CD14-positive monocyte (primary cell): ENCODE measurements at regions not wholly inside any gene's neighbourhood (a gene's known extent, or its start where the extent isn't known, plus 50 kb on each side); places are given as distances from the start of the nearest gene placed in this dataset.

Source experiments
- DNase-seq, 3 donors: peaks; one replicate each; pipeline ENCODE4 v3.0.0-alpha.2; 2011 to 2022
- H2AFZ ChIP-seq: 2 replicates; pipeline ENCODE4 v1.6.0; 2012; ENCODE audit warnings: mild to moderate bottlenecking, low read depth, low read length, inconsistent platforms; ENCODE audit not compliant: insufficient read depth, poor library complexity, severe bottlenecking
- H3K27ac ChIP-seq, 2 donors: 1 replicate in 1 of 2; 2 replicates in 1 of 2; pipeline ENCODE4 v1.5.1; 2012 to 2013; ENCODE audit warnings: low read length in 2 of 2, control low read depth in 1 of 2, inconsistent platforms in 1 of 2, low read depth in 1 of 2, mild to moderate bottlenecking in 1 of 2
- H3K27me3 ChIP-seq, 2 donors: one replicate each; pipeline versions ENCODE4 v1.6.0 to v1.6.1; 2011 to 2013; ENCODE audit warnings: low read length in 2 of 2; ENCODE audit not compliant: control insufficient read depth in 2 of 2, insufficient read depth in 2 of 2
- H3K36me3 ChIP-seq, 2 donors: replicated peaks in 1 of 2; 1 replicate in 1 of 2; 2 replicates in 1 of 2; pipeline versions ENCODE4 v1.5.1 to v1.6.1; 2012 to 2013; ENCODE audit warnings: low read length in 2 of 2, control low read depth in 1 of 2, inconsistent platforms in 1 of 2, mild to moderate bottlenecking in 1 of 2; ENCODE audit not compliant: insufficient read depth in 2 of 2, control insufficient read depth in 1 of 2
- H3K4me1 ChIP-seq, 2 donors: 1 replicate in 1 of 2; 2 replicates in 1 of 2; pipeline versions ENCODE4 v1.5.1 to v1.6.1; 2012 to 2013; ENCODE audit warnings: low read length in 2 of 2, control low read depth in 1 of 2, inconsistent platforms in 1 of 2, mild to moderate bottlenecking in 1 of 2, moderate library complexity in 1 of 2; ENCODE audit not compliant: insufficient read depth in 2 of 2, control insufficient read depth in 1 of 2
- H3K4me2 ChIP-seq: replicated peaks from 2 replicates; pipeline ENCODE3; 2012; ENCODE audit warnings: low read length, moderate library complexity, mild to moderate bottlenecking; ENCODE audit not compliant: poor library complexity, severe bottlenecking; ENCODE audit errors: extremely low read depth
- H3K4me3 ChIP-seq, 3 experiments: fragments of 200-600 bp in 1 of 3; sonication (generic) in 1 of 3; replicated peaks in 1 of 3; 1 replicate in 2 of 3; 2 replicates in 1 of 3; pipeline ENCODE4 v1.5.1; 2011 to 2013; ENCODE audit warnings: low read length in 3 of 3, mild to moderate bottlenecking in 3 of 3, control low read depth in 2 of 3, low read depth in 2 of 3, inconsistent platforms in 1 of 3, moderate library complexity in 1 of 3
- H3K79me2 ChIP-seq: 2 replicates; pipeline ENCODE4 v1.6.0; 2012; ENCODE audit warnings: mild to moderate bottlenecking, control low read depth, inconsistent platforms, low read length, moderate library complexity; ENCODE audit not compliant: insufficient read depth
- H3K9ac ChIP-seq: 2 replicates; pipeline ENCODE4 v1.6.0; 2017; ENCODE audit warnings: low read length, mild to moderate bottlenecking; ENCODE audit not compliant: insufficient read depth, poor library complexity, severe bottlenecking
- H3K9me3 ChIP-seq, 2 donors: replicated peaks in 1 of 2; 1 replicate in 1 of 2; 2 replicates in 1 of 2; pipeline versions ENCODE4 v1.5.1 to v1.6.1; 2012 to 2013; ENCODE audit warnings: low read length in 2 of 2, control low read depth in 1 of 2; ENCODE audit not compliant: control insufficient read depth in 1 of 2, insufficient read depth in 1 of 2
- H4K20me1 ChIP-seq: 2 replicates; pipeline ENCODE4 v1.6.0; 2012; ENCODE audit warnings: mild to moderate bottlenecking, low read length, control low read depth, moderate library complexity; ENCODE audit not compliant: insufficient read depth
- H3K27ac Mint-ChIP-seq, 7 donors: one replicate each; pipeline ENCODE4 v1.8.0; 2020; ENCODE audit warnings: mild to moderate bottlenecking in 7 of 7, mixed read lengths in 7 of 7, moderate library complexity in 6 of 7, inconsistent platforms in 2 of 7
- H3K27me3 Mint-ChIP-seq, 3 donors: one replicate each; pipeline ENCODE4 v1.8.0; 2021 to 2022; ENCODE audit warnings: low read depth in 3 of 3, mild to moderate bottlenecking in 3 of 3, mixed read lengths in 3 of 3, moderate library complexity in 3 of 3, inconsistent platforms in 1 of 3
- H3K36me3 Mint-ChIP-seq, 2 donors: one replicate each; pipeline ENCODE4 v1.8.0; 2020; ENCODE audit warnings: mixed read lengths in 2 of 2, inconsistent platforms in 1 of 2, mild to moderate bottlenecking in 1 of 2
- H3K4me1 Mint-ChIP-seq: one replicate; pipeline ENCODE4 v1.8.0; 2020; ENCODE audit warnings: mild to moderate bottlenecking, mixed read lengths
- H3K4me3 Mint-ChIP-seq, 2 donors: one replicate each; pipeline ENCODE4 v1.8.0; 2020; ENCODE audit warnings: mild to moderate bottlenecking in 2 of 2, mixed read lengths in 2 of 2, moderate library complexity in 1 of 2
- H3K9me3 Mint-ChIP-seq, 7 donors: one replicate each; pipeline ENCODE4 v1.8.0; 2020 to 2022; ENCODE audit warnings: mixed read lengths in 7 of 7, mild to moderate bottlenecking in 6 of 7, moderate library complexity in 6 of 7, inconsistent platforms in 2 of 7
- WGBS: methylation state at CpG from one replicate; pipeline ENCODE4 v1.1.5; 2013; ENCODE audit warnings: missing lambda C conversion rate; ENCODE audit not compliant: insufficient coverage; 5-methylcytosine and 5-hydroxymethylcytosine counted together
- intact Hi-C, 2 donors: fragments of 100-400 bp; cut with micrococcal nuclease; formaldehyde crosslinking; loops; one replicate each; pipeline versions ENCODE4 v1.15.0 to v1.15.1; 2023
- TF ChIP-seq, protein P1 (sequence below): fragments of 200-600 bp; IDR thresholded peaks from one replicate; pipeline ENCODE4 v1.8.0; 2022; ENCODE audit warnings: antibody characterized with exemption, mild to moderate bottlenecking

GRCh38 chr1:19013826-19014548 lies 57.5 kb upstream of the IFFO2 start:
- no peaks in the 10 kb centered on the region for H3K9me3 ChIP-seq
- H3K9ac ChIP-seq = no peak overlapping the region
- H4K20me1 ChIP-seq = no peaks in the 10 kb centered on the region
- H3K27me3 ChIP-seq = no peaks in the 10 kb centered on the region
- WGBS = 100% methylated on average over 8 of the region's 16 CpGs
- no peak overlapping the region for H2AFZ ChIP-seq
- H3K36me3 ChIP-seq = no peaks in the 10 kb centered on the region
- H3K79me2 ChIP-seq = no peaks in the 10 kb centered on the region
- peaks cover 6 to 15% of the 10 kb centered on the region in 2 donors for H3K4me1 ChIP-seq
- intact Hi-C loops = no loop called here
- DNase-seq = no peak
- Mint-ChIP-seq H3K9me3 (no peaks in the 10 kb centered on the region), H3K27ac (no peak overlapping the region), H3K36me3 (no peaks in the 10 kb centered on the region), H3K27me3 (peaks cover 3 to 7% (median 4%) of the 10 kb centered on the region in 3 donors), H3K4me1 (peaks cover 14% of the 10 kb centered on the region), H3K4me3 (no peak overlapping the region)
- TF ChIP-seq, protein P1, sequence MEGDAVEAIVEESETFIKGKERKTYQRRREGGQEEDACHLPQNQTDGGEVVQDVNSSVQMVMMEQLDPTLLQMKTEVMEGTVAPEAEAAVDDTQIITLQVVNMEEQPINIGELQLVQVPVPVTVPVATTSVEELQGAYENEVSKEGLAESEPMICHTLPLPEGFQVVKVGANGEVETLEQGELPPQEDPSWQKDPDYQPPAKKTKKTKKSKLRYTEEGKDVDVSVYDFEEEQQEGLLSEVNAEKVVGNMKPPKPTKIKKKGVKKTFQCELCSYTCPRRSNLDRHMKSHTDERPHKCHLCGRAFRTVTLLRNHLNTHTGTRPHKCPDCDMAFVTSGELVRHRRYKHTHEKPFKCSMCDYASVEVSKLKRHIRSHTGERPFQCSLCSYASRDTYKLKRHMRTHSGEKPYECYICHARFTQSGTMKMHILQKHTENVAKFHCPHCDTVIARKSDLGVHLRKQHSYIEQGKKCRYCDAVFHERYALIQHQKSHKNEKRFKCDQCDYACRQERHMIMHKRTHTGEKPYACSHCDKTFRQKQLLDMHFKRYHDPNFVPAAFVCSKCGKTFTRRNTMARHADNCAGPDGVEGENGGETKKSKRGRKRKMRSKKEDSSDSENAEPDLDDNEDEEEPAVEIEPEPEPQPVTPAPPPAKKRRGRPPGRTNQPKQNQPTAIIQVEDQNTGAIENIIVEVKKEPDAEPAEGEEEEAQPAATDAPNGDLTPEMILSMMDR = no peak
- H3K27ac ChIP-seq = no peak overlapping the region
- H3K4me2 ChIP-seq = no peak overlapping the region
- no peak overlapping the region for H3K4me3 ChIP-seq

GRCh38 chr1:19011845-19012231 lies 55.4 kb upstream of the IFFO2 start:
- no peaks in the 10 kb centered on the region for H3K79me2 ChIP-seq
- H3K27me3 ChIP-seq = no peaks in the 10 kb centered on the region
- H4K20me1 ChIP-seq = no peaks in the 10 kb centered on the region
- no peaks in the 10 kb centered on the region for H3K36me3 ChIP-seq
- no peak overlapping the region for H3K9ac ChIP-seq
- H3K4me2 ChIP-seq = no peak overlapping the region
- H2AFZ ChIP-seq = no peak overlapping the region
- 92% methylated on average over 4 of the region's 6 CpGs for WGBS
- Mint-ChIP-seq H3K4me3 (no peak overlapping the region), H3K27ac (no peak overlapping the region), H3K4me1 (peaks cover 14% of the 10 kb centered on the region), H3K9me3 (no peaks in the 10 kb centered on the region), H3K36me3 (no peaks in the 10 kb centered on the region), H3K27me3 (peaks cover 2 to 10% (median 4%) of the 10 kb centered on the region in 3 donors)
- H3K9me3 ChIP-seq = no peaks in the 10 kb centered on the region
- TF ChIP-seq, protein P1 = no peak
- H3K27ac ChIP-seq = no peak overlapping the region
- intact Hi-C loops = no loop called here
- no peak overlapping the region for H3K4me3 ChIP-seq
- no peak for DNase-seq
- H3K4me1 ChIP-seq = peaks cover 6 to 15% of the 10 kb centered on the region in 2 donors
